GM10266 (cell line): ENCODE measurements at regions not wholly inside any gene's neighbourhood (a gene's known extent, or its start where the extent isn't known, plus 50 kb on each side); places are given as distances from the start of the nearest gene placed in this dataset.

Source experiments
- DNase-seq: peaks from one replicate; pipeline ENCODE4 v3.0.0; 2012; ENCODE audit errors: extremely low spot score
- TF ChIP-seq, protein P1 (sequence below): IDR thresholded peaks from 2 replicates; pipeline ENCODE4 v1.5.1; 2012; ENCODE audit warnings: mild to moderate bottlenecking, low read depth; ENCODE audit not compliant: control insufficient read depth, insufficient read depth; ENCODE audit errors: missing control alignments

- no peak for DNase-seq
- TF ChIP-seq, protein P1, sequence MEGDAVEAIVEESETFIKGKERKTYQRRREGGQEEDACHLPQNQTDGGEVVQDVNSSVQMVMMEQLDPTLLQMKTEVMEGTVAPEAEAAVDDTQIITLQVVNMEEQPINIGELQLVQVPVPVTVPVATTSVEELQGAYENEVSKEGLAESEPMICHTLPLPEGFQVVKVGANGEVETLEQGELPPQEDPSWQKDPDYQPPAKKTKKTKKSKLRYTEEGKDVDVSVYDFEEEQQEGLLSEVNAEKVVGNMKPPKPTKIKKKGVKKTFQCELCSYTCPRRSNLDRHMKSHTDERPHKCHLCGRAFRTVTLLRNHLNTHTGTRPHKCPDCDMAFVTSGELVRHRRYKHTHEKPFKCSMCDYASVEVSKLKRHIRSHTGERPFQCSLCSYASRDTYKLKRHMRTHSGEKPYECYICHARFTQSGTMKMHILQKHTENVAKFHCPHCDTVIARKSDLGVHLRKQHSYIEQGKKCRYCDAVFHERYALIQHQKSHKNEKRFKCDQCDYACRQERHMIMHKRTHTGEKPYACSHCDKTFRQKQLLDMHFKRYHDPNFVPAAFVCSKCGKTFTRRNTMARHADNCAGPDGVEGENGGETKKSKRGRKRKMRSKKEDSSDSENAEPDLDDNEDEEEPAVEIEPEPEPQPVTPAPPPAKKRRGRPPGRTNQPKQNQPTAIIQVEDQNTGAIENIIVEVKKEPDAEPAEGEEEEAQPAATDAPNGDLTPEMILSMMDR, result no peak
Observed at GRCh38 chr4:149214301-149214700, 601.3 kb downstream of the IQCM start.

DNA sequence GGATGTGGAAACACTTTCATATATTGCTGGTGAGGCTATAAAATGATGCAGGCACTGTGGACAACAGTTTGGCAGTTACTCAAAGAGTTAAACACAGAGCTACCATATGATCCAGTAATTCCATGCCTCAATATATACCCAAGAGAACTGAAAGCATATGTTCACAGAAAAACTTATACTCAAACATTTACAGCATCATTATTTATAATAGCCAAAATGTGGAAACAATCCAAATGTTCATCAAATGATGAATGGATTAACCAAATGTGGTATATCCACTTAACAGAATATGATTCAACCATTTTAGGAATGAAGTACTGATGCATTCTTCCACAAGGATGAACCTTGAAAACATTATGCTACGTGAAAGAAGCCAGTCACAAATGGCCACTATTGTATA lies 603.8 kb downstream of the IQCM start:
- DNase-seq, result no peak
- TF ChIP-seq, protein P1, result no peak

DNA sequence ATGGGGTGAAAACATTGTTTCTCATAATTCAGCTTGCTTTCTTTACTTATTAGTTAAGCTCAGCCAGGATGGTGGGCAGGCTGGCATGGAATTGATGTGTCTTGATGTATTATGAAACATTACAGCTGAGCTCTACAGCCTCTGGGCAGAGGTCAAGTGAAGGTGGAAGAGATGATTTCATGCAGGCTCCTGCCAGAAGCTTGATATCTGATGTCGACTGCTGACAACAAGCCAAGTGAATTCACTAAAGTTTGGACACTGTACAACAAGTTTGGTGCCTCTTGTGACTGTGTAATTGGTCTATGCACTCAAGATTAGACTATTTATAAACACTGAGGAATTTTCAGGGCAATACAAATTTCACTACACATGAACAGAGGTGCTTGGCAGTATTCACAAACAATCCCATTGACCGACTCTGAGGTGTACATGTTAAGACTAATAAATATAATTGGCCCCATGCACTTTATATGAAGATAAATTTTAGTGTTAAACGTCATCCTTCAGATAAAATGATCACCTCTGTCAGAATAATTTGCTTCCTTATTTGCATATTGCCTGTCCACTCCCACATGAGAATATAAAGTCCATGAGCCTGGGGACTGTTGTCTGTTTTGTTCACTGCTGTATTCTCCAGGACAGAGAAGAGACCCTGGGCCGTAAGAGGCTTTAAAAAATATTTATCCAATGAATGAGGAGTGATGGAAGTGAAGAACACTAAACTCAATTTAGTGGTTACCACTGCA lies 612.2 kb downstream of the IQCM start:
- DNase-seq, result no peak
- TF ChIP-seq, protein P1, result no peak

DNA sequence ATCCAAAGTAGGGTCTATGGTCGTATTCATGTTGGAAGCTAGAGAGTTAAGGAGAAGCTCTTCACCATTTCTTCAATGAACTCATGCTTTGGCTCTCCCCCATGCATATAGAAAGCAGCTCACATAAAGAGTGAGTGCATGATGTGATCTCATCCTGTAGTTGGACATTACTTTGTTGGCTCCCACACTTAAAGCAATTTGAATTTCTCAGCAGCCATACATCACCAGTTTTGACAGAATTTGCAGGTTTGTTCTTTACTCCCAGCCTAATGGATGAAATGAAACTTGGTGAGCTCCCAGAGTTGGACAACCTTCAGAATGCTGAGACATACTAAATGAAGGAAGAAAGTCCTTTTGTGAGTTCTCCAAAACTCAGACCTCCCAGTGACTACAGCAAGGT lies 613.5 kb downstream of the IQCM start:
- TF ChIP-seq, protein P1, result no peak
- DNase-seq, result no peak

DNA sequence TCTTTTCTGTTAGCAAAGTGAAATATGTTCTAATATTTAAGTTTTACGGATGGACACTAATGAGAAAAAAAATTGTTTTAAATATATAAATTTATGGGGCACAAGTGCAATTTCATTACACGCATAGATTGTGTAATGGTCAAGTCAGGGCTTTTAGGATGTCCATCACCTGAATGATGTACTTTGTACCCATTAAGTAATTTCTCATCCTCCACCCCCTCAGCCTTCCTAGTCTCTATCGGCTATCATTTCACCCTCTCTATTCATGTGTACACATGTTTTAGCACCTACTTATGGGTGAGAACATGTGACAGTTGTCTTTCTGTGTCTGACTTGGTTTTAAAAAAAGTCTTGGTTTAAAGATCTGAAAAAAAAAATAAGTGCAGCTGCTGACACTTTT lies 616.0 kb downstream of the IQCM start:
- TF ChIP-seq, protein P1, result no peak
- no peak for DNase-seq

DNA sequence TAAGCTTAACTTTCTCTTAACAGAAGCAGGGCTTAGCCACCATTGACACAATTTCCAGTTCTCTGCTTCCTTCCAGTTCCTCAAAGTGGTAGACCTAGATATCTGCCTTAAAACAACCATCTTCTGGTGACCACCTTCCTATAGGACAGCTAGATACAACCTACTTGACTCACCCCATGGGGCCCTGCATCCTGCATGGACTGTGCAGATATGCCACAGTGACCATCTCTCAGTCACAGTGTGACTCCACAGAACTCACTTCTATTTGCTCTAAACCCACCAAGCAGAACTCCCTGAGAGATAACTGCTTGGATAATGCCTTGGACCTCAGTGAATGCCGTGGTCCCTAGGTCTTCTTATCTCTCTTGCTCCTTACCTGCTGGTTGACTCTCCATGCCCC lies 621.6 kb downstream of the IQCM start:
- TF ChIP-seq, protein P1, result no peak

DNA sequence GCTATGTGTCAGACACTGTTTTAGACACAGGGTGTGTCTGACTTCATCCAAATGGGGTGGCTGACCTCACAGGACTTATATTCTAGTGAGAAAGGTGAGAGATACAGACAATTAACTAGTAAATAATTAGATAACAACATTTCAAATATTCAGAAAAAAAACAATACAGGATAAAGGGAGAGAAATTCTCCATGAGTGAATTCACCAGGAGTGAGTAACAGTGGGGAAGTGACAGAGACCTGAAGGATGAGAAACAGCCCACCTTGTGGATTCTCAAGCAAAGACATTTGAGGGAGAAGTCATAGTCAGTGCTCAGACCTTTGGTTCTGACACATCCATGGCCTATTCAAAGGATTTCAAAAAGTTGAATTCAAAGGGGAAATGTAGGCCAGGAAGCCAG lies 627.9 kb downstream of the IQCM start:
- TF ChIP-seq, protein P1, result no peak
- DNase-seq, result no peak

More for the DNA sequence above, 621.6 kb downstream of the IQCM start:
- DNase-seq, result no peak
